ENCODE measurements at regions not wholly inside any gene's neighbourhood (a gene's known extent, or its start where the extent isn't known, plus 50 kb on each side); places are given as distances from the start of the nearest gene placed in this dataset.

DNA sequence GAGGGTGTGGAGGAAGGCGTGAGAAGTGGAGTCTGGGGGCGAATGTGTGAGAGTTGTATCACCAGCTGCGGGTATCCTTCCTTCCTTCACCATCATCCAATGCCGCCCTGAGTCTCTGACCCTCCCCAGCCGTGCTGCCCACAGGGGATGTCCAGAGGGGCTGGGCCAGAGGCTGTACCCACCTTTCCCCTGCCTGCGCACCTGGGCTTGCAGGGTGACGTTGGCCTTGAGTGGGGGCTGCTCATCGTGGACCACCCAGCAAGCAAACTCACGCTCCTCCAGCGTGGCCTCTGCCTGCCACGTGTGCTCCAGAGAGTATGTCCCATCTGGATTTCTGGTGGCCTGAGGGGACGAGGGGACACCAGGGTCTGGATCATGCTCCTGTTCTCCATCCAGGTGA is 116.9 kb upstream of the SIRPA start:
- H3K4me3 ChIP-seq (ENCODE audit: low read depth in 1 of 2, low read length in 2 of 2), result no peak overlapping the region
- peaks cover 10% of the 10 kb centered on the region for H3K4me1 ChIP-seq (ENCODE audit: insufficient read depth, low read length)
- no peaks in the 10 kb centered on the region for H3K9me3 ChIP-seq (ENCODE audit: low read length)
- H3K9ac ChIP-seq (ENCODE audit: low read length), result no peak overlapping the region
- H3K27me3 ChIP-seq (ENCODE audit: control insufficient read depth in 1 of 2, insufficient read depth in 2 of 2, low read length in 2 of 2), result no peaks in the 10 kb centered on the region
- H3K27ac ChIP-seq (ENCODE audit: low read depth, low read length), result no peak overlapping the region
- no peaks in the 10 kb centered on the region for H3K36me3 ChIP-seq (ENCODE audit: insufficient read depth, low read length)

DNA sequence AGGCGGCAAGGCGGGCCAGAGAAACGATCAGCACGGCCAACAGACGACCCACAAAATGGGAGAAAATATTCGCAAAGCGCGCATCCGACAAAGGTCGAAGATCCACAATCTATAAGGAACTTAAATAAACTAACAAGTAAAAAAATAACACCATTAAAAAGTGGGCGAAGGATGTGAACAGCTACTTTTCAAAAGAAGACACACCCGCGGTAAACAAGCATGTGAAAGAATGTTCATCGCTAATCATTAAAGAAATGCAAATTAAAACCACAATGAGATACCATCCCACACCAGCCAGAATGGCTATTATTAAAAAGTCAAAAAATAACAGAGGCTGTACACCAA is 117.8 kb upstream of the SIRPA start:
- H3K27me3 ChIP-seq (ENCODE audit: control insufficient read depth in 1 of 2, insufficient read depth in 2 of 2, low read length in 2 of 2), result no peaks in the 10 kb centered on the region
- peak overlapping the region; percentile 73 for H3K9ac ChIP-seq (ENCODE audit: low read length)
- H3K27ac ChIP-seq (ENCODE audit: low read depth, low read length), result no peak overlapping the region
- H3K36me3 ChIP-seq (ENCODE audit: insufficient read depth, low read length), result no peaks in the 10 kb centered on the region
- H3K4me3 ChIP-seq (ENCODE audit: low read depth in 1 of 2, low read length in 2 of 2), result peak overlapping the region in 1 of 2 donors; percentile 80
- H3K9me3 ChIP-seq (ENCODE audit: low read length), result no peaks in the 10 kb centered on the region
- peaks cover 10% of the 10 kb centered on the region for H3K4me1 ChIP-seq (ENCODE audit: insufficient read depth, low read length)

GRCh38 chr20:1776681-1777475 is 118.3 kb upstream of the SIRPA start:
- Histone ChIP-seq H3K27me3 (ENCODE audit: control insufficient read depth in 1 of 2, insufficient read depth in 2 of 2, low read length in 2 of 2) (no peaks in the 10 kb centered on the region), H3K4me3 (ENCODE audit: low read depth in 1 of 2, low read length in 2 of 2) (peak overlapping the region; percentile 62 to 80), H3K27ac (ENCODE audit: low read depth, low read length) (peak overlapping the region; percentile 56)

GRCh38 chr20:1775117-1775516 is 117.5 kb upstream of the SIRPG start:
- Histone ChIP-seq H3K4me3 (ENCODE audit: low read depth in 1 of 2, low read length in 2 of 2) (no peak overlapping the region), H3K27ac (ENCODE audit: low read depth, low read length) (no peak overlapping the region), H3K27me3 (ENCODE audit: control insufficient read depth in 1 of 2, insufficient read depth in 2 of 2, low read length in 2 of 2) (no peaks in the 10 kb centered on the region)

More at GRCh38 chr20:1776681-1777475, 118.3 kb upstream of the SIRPA start:
- Histone ChIP-seq H3K9ac (ENCODE audit: low read length) (peak overlapping the region; percentile 73), H3K36me3 (ENCODE audit: insufficient read depth, low read length) (no peaks in the 10 kb centered on the region), H3K9me3 (ENCODE audit: low read length) (no peaks in the 10 kb centered on the region), H3K4me1 (ENCODE audit: insufficient read depth, low read length) (peaks cover 10% of the 10 kb centered on the region)

DNA sequence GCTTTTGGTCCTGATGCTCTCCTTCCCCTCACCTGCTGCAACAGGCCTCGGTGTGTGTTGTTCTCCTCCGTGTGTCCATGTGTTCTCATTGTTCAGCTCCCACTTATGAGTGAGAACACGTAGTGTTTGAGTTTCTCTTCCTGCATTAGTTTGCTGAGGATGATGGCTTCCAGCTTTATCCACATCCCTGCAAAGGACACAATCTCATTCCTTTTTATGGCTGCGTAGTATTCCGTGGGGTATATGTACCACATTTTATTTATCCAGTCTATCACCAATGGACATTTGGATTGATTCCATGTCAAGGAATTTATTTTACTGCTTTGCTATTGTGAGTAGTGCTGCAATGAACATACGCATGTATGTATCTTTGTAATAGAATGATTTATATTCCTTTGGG is 116.9 kb upstream of the SIRPG start:
- H3K4me3 ChIP-seq (ENCODE audit: low read depth in 1 of 2, low read length in 2 of 2), result no peak overlapping the region
- H3K9ac ChIP-seq (ENCODE audit: low read length), result no peak overlapping the region
- H3K36me3 ChIP-seq (ENCODE audit: insufficient read depth, low read length), result no peaks in the 10 kb centered on the region
- H3K9me3 ChIP-seq (ENCODE audit: low read length), result no peaks in the 10 kb centered on the region
- H3K27me3 ChIP-seq (ENCODE audit: control insufficient read depth in 1 of 2, insufficient read depth in 2 of 2, low read length in 2 of 2), result no peaks in the 10 kb centered on the region
- H3K27ac ChIP-seq (ENCODE audit: low read depth, low read length), result no peak overlapping the region
- H3K4me1 ChIP-seq (ENCODE audit: insufficient read depth, low read length), result peaks cover 10% of the 10 kb centered on the region

More at GRCh38 chr20:1775117-1775516, 117.5 kb upstream of the SIRPG start:
- Histone ChIP-seq H3K36me3 (ENCODE audit: insufficient read depth, low read length) (no peaks in the 10 kb centered on the region), H3K9ac (ENCODE audit: low read length) (no peak overlapping the region), H3K4me1 (ENCODE audit: insufficient read depth, low read length) (peaks cover 10% of the 10 kb centered on the region), H3K9me3 (ENCODE audit: low read length) (no peaks in the 10 kb centered on the region)

GRCh38 chr20:1773816-1774215 is 116.2 kb upstream of the SIRPG start:
- H3K4me1 ChIP-seq (ENCODE audit: insufficient read depth, low read length), result peaks cover 10% of the 10 kb centered on the region
- no peaks in the 10 kb centered on the region for H3K36me3 ChIP-seq (ENCODE audit: insufficient read depth, low read length)
- H3K9me3 ChIP-seq (ENCODE audit: low read length), result no peaks in the 10 kb centered on the region
- H3K27me3 ChIP-seq (ENCODE audit: control insufficient read depth in 1 of 2, insufficient read depth in 2 of 2, low read length in 2 of 2), result no peaks in the 10 kb centered on the region
- no peak overlapping the region for H3K4me3 ChIP-seq (ENCODE audit: low read depth in 1 of 2, low read length in 2 of 2)
- no peak overlapping the region for H3K9ac ChIP-seq (ENCODE audit: low read length)
- H3K27ac ChIP-seq (ENCODE audit: low read depth, low read length), result no peak overlapping the region

GRCh38 chr20:1769491-1769890 is 111.9 kb upstream of the SIRPG start:
- Histone ChIP-seq H3K27ac (ENCODE audit: low read depth, low read length) (no peak overlapping the region), H3K27me3 (ENCODE audit: control insufficient read depth in 1 of 2, insufficient read depth in 2 of 2, low read length in 2 of 2) (no peaks in the 10 kb centered on the region), H3K4me3 (ENCODE audit: low read depth in 1 of 2, low read length in 2 of 2) (no peak overlapping the region), H3K9me3 (ENCODE audit: low read length) (no peaks in the 10 kb centered on the region), H3K9ac (ENCODE audit: low read length) (no peak overlapping the region), H3K36me3 (ENCODE audit: insufficient read depth, low read length) (no peaks in the 10 kb centered on the region), H3K4me1 (ENCODE audit: insufficient read depth, low read length) (peaks cover 3% of the 10 kb centered on the region)

- no peak overlapping the region for H3K4me3 ChIP-seq (ENCODE audit: low read depth in 1 of 2, low read length in 2 of 2)
- H3K9ac ChIP-seq (ENCODE audit: low read length), result no peak overlapping the region
- peaks cover 7% of the 10 kb centered on the region for H3K4me1 ChIP-seq (ENCODE audit: insufficient read depth, low read length)
- no peaks in the 10 kb centered on the region for H3K27me3 ChIP-seq (ENCODE audit: control insufficient read depth in 1 of 2, insufficient read depth in 2 of 2, low read length in 2 of 2)
- no peak overlapping the region for H3K27ac ChIP-seq (ENCODE audit: low read depth, low read length)
- no peaks in the 10 kb centered on the region for H3K9me3 ChIP-seq (ENCODE audit: low read length)
- no peaks in the 10 kb centered on the region for H3K36me3 ChIP-seq (ENCODE audit: insufficient read depth, low read length)
These were observed 109.2 kb upstream of the SIRPG start for GRCh38 chr20:1766731-1767130.

GRCh38 chr20:1764136-1765033 is 106.8 kb upstream of the SIRPG start:
- no peak overlapping the region for H3K9ac ChIP-seq (ENCODE audit: low read length)
- H3K4me3 ChIP-seq (ENCODE audit: low read depth in 1 of 2, low read length in 2 of 2), result no peak overlapping the region
- no peaks in the 10 kb centered on the region for H3K36me3 ChIP-seq (ENCODE audit: insufficient read depth, low read length)

GRCh38 chr20:1761598-1761997 is 104.0 kb upstream of the SIRPG start:
- Histone ChIP-seq H3K27me3 (ENCODE audit: control insufficient read depth in 1 of 2, insufficient read depth in 2 of 2, low read length in 2 of 2) (no peaks in the 10 kb centered on the region), H3K9ac (ENCODE audit: low read length) (no peak overlapping the region), H3K27ac (ENCODE audit: low read depth, low read length) (no peak overlapping the region)

More at GRCh38 chr20:1764136-1765033, 106.8 kb upstream of the SIRPG start:
- no peak overlapping the region for H3K27ac ChIP-seq (ENCODE audit: low read depth, low read length)
- no peaks in the 10 kb centered on the region for H3K9me3 ChIP-seq (ENCODE audit: low read length)
- H3K4me1 ChIP-seq (ENCODE audit: insufficient read depth, low read length), result peaks cover 7% of the 10 kb centered on the region
- H3K27me3 ChIP-seq (ENCODE audit: control insufficient read depth in 1 of 2, insufficient read depth in 2 of 2, low read length in 2 of 2), result no peaks in the 10 kb centered on the region

GRCh38 chr20:1761116-1761515 is 103.5 kb upstream of the SIRPG start:
- Histone ChIP-seq H3K9me3 (ENCODE audit: low read length) (no peaks in the 10 kb centered on the region), H3K27ac (ENCODE audit: low read depth, low read length) (no peak overlapping the region), H3K27me3 (ENCODE audit: control insufficient read depth in 1 of 2, insufficient read depth in 2 of 2, low read length in 2 of 2) (no peaks in the 10 kb centered on the region), H3K36me3 (ENCODE audit: insufficient read depth, low read length) (no peaks in the 10 kb centered on the region), H3K9ac (ENCODE audit: low read length) (no peak overlapping the region), H3K4me1 (ENCODE audit: insufficient read depth, low read length) (peaks cover 7% of the 10 kb centered on the region), H3K4me3 (ENCODE audit: low read depth in 1 of 2, low read length in 2 of 2) (no peak overlapping the region)

More at GRCh38 chr20:1761598-1761997, 104.0 kb upstream of the SIRPG start:
- Histone ChIP-seq H3K36me3 (ENCODE audit: insufficient read depth, low read length) (no peaks in the 10 kb centered on the region), H3K4me1 (ENCODE audit: insufficient read depth, low read length) (peaks cover 7% of the 10 kb centered on the region), H3K9me3 (ENCODE audit: low read length) (no peaks in the 10 kb centered on the region), H3K4me3 (ENCODE audit: low read depth in 1 of 2, low read length in 2 of 2) (no peak overlapping the region)
